Neutrophil (primary cell): ENCODE measurements at regions not wholly inside any gene's neighbourhood (a gene's known extent, or its start where the extent isn't known, plus 50 kb on each side); places are given as distances from the start of the nearest gene placed in this dataset.

Source experiments
- H3K27ac ChIP-seq: fragments of 200-600 bp; sonication (generic); 2 replicates; pipeline ENCODE4 v1.5.1; 2016; ENCODE audit warnings: mild to moderate bottlenecking, moderate library complexity
- H3K27me3 ChIP-seq: fragments of 200-600 bp; sonication (generic); 2 replicates; pipeline ENCODE4 v1.6.0; 2016; ENCODE audit warnings: mild to moderate bottlenecking
- H3K36me3 ChIP-seq: fragments of 200-600 bp; sonication (generic); 2 replicates; pipeline ENCODE4 v1.5.1; 2017
- H3K4me1 ChIP-seq, 2 experiments: fragments of 200-600 bp in 1 of 2; sonication (generic) in 1 of 2; 1 replicate in 1 of 2; 2 replicates in 1 of 2; pipeline versions ENCODE4 v1.5.1 to v1.6.1; 2013 to 2016; ENCODE audit warnings: low read depth in 1 of 2, low read length in 1 of 2, mild to moderate bottlenecking in 1 of 2, moderate library complexity in 1 of 2; ENCODE audit not compliant: control insufficient read depth in 1 of 2, insufficient read depth in 1 of 2
- H3K4me3 ChIP-seq, 2 experiments: fragments of 200-600 bp in 1 of 2; sonication (generic) in 1 of 2; 1 replicate in 1 of 2; 2 replicates in 1 of 2; pipeline ENCODE4 v1.5.1; 2013 to 2016; ENCODE audit warnings: low read depth in 1 of 2, low read length in 1 of 2, mild to moderate bottlenecking in 1 of 2, moderate library complexity in 1 of 2
- H3K9me3 ChIP-seq: fragments of 200-600 bp; sonication (generic); 2 replicates; pipeline ENCODE4 v1.5.1; 2016
- CTCF ChIP-seq: fragments of 200-600 bp; sonication (generic); IDR thresholded peaks from 2 replicates; pipeline ENCODE4 v1.5.1; 2016; ENCODE audit warnings: antibody characterized with exemption

GRCh38 chr3:187447737-187448136 is 79.6 kb downstream of the RTP4 start:
- no peak overlapping the region for H3K27ac ChIP-seq
- H3K9me3 ChIP-seq: no peaks in the 10 kb centered on the region
- no peaks in the 10 kb centered on the region for H3K36me3 ChIP-seq
- H3K27me3 ChIP-seq: no peaks in the 10 kb centered on the region
- no peaks in the 10 kb centered on the region for H3K4me1 ChIP-seq
- H3K4me3 ChIP-seq: no peak overlapping the region
- no peak for TF ChIP-seq CTCF

- TF ChIP-seq CTCF: no peak
- Histone ChIP-seq H3K4me3 (no peak overlapping the region), H3K9me3 (no peaks in the 10 kb centered on the region), H3K27ac (no peak overlapping the region), H3K27me3 (no peaks in the 10 kb centered on the region), H3K4me1 (no peaks in the 10 kb centered on the region), H3K36me3 (no peaks in the 10 kb centered on the region)
Observed at GRCh38 chr3:187445356-187445755, 77.2 kb downstream of the RTP4 start.

- Histone ChIP-seq H3K9me3 (no peaks in the 10 kb centered on the region), H3K4me3 (no peak overlapping the region), H3K27me3 (no peaks in the 10 kb centered on the region), H3K4me1 (no peaks in the 10 kb centered on the region), H3K36me3 (no peaks in the 10 kb centered on the region), H3K27ac (no peak overlapping the region)
- TF ChIP-seq CTCF: no peak
Observed at GRCh38 chr3:187434524-187434923, 66.3 kb downstream of the RTP4 start.

- H3K27me3 ChIP-seq: no peaks in the 10 kb centered on the region
- TF ChIP-seq CTCF: no peak
- H3K4me3 ChIP-seq: no peak overlapping the region
- no peaks in the 10 kb centered on the region for H3K4me1 ChIP-seq
- no peak overlapping the region for H3K27ac ChIP-seq
- H3K36me3 ChIP-seq: no peaks in the 10 kb centered on the region
- H3K9me3 ChIP-seq: no peaks in the 10 kb centered on the region
Observed at GRCh38 chr3:187430576-187430975, 62.4 kb downstream of the RTP4 start.
